Fibroblast of lung (primary cell): ENCODE measurements at regions not wholly inside any gene's neighbourhood (a gene's known extent, or its start where the extent isn't known, plus 50 kb on each side); places are given as distances from the start of the nearest gene placed in this dataset.

Experiments used
- CTCF ChIP-seq, 2 donors: IDR thresholded peaks in 1 of 2; conservative IDR thresholded peaks in 1 of 2; 1 replicate in 1 of 2; 2 replicates in 1 of 2; pipeline ENCODE4 v1.5.1; 2011 to 2012; ENCODE audit warnings: low read length in 2 of 2, control low read depth in 1 of 2, inconsistent platforms in 1 of 2, low read depth in 1 of 2, mild to moderate bottlenecking in 1 of 2
- EZH2 ChIP-seq: IDR thresholded peaks from 2 replicates; pipeline ENCODE4 v1.5.1; 2012; ENCODE audit warnings: low read length, control low read depth, mild to moderate bottlenecking; ENCODE audit errors: missing control alignments

- no peak for TF ChIP-seq CTCF (conservative IDR thresholded peaks at IDR 0.05 in 1 of 2, IDR thresholded peaks at IDR 0.05 in 1 of 2; ENCODE audit: low read depth in 1 of 2, low read length in 2 of 2)
- no peak for TF ChIP-seq EZH2
Measured at GRCh38 chr20:7496394-7496991, 443.8 kb downstream of the HAO1 start.
